Esophagus muscularis mucosa (tissue), 4 donors: ENCODE measurements at regions not wholly inside any gene's neighbourhood (a gene's known extent, or its start where the extent isn't known, plus 50 kb on each side); places are given as distances from the start of the nearest gene placed in this dataset.
"Not testable (repeated sequence)": the region's sequence is repeated elsewhere in the genome, so short reads cannot be mapped to it uniquely, and the experiment has no call there.

ENCODE experiments used
- DNase-seq: peaks from one replicate; pipeline ENCODE4 v3.0.0-alpha.2; 2017; ENCODE audit errors: extremely low spot score
- H3K27ac ChIP-seq, 4 donors: fragments of 200-600 bp; sonication (generic); replicated peaks in 1 of 4; 1 replicate in 3 of 4; 2 replicates in 1 of 4; pipeline ENCODE4 v1.5.1; 2016 to 2019; ENCODE audit warnings: mild to moderate bottlenecking in 1 of 4
- H3K27me3 ChIP-seq, 4 donors: fragments of 200-600 bp; sonication (generic); one replicate each; pipeline versions ENCODE4 v1.5.1 to v1.6.0; 2016 to 2019
- H3K36me3 ChIP-seq, 4 donors: fragments of 200-600 bp; sonication (generic); one replicate each; pipeline ENCODE4 v1.5.1; 2016 to 2019
- H3K4me1 ChIP-seq, 4 donors: fragments of 200-600 bp; sonication (generic); one replicate each; pipeline ENCODE4 v1.5.1; 2016 to 2019
- H3K4me3 ChIP-seq, 4 donors: fragments of 200-600 bp; sonication (generic); 1 replicate in 2 of 4; 2 replicates in 2 of 4; pipeline ENCODE4 v1.5.1; 2016 to 2019; ENCODE audit warnings: mild to moderate bottlenecking in 4 of 4, moderate library complexity in 1 of 4
- H3K9me3 ChIP-seq, 4 donors: fragments of 200-600 bp; sonication (generic); 1 replicate in 3 of 4; 2 replicates in 1 of 4; pipeline ENCODE4 v1.5.1; 2016 to 2019
- EP300 ChIP-seq: sonication (generic); formaldehyde crosslinking; IDR thresholded peaks from one replicate; pipeline ENCODE4 v1.6.1; 2017; ENCODE audit warnings: antibody characterized with exemption
- POLR2A ChIP-seq: fragments of 450-650 bp; IDR thresholded peaks from one replicate; pipeline ENCODE4 v1.6.1; 2017; ENCODE audit warnings: antibody characterized with exemption, moderate library complexity, mild to moderate bottlenecking, low read depth
- POLR2AphosphoS5 ChIP-seq, 2 donors: sonication (generic); formaldehyde crosslinking; IDR thresholded peaks; one replicate each; pipeline ENCODE4 v1.6.1; 2017; ENCODE audit warnings: antibody characterized with exemption in 2 of 2
- WGBS: methylation state at CpG from one replicate; pipeline ENCODE4 v1.1.5; 2018; 5-methylcytosine and 5-hydroxymethylcytosine counted together
- intact Hi-C: fragments of 100-400 bp; cut with DNase I; formaldehyde crosslinking; loops from one replicate; pipeline ENCODE4 v1.15.1; 2023
- TF ChIP-seq, protein P1 (sequence below), 3 experiments: fragments of 200-600 bp in 2 of 3; fragments of 450-650 bp in 1 of 3; sonication (generic) in 2 of 3; IDR thresholded peaks; one replicate each; pipeline ENCODE4 v1.5.1; 2017 to 2019; ENCODE audit warnings: antibody characterized with exemption in 3 of 3, mild to moderate bottlenecking in 2 of 3, moderate library complexity in 1 of 3

DNA sequence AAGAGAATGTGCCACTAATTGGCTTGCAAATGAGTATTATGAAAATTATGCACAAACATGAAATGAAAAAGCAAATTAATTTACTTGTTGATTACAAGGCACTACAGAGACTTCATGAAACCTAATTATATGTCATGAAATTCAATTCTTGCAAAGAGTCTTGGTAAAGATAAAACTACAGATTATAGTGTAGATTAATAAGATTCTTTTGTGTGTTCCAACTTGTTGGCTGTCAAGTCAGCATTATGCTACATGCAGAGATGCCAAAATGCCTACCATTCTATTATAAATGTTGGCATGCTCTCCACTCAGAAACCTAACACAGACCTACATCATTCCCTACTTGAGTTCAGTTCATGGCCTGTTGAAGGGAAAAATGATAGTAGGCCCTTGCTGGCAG lies 97.2 kb upstream of the KITLG start:
- intact Hi-C loops = no loop called here
- H3K27me3 ChIP-seq = no peaks in the 10 kb centered on the region
- TF ChIP-seq, protein P1, sequence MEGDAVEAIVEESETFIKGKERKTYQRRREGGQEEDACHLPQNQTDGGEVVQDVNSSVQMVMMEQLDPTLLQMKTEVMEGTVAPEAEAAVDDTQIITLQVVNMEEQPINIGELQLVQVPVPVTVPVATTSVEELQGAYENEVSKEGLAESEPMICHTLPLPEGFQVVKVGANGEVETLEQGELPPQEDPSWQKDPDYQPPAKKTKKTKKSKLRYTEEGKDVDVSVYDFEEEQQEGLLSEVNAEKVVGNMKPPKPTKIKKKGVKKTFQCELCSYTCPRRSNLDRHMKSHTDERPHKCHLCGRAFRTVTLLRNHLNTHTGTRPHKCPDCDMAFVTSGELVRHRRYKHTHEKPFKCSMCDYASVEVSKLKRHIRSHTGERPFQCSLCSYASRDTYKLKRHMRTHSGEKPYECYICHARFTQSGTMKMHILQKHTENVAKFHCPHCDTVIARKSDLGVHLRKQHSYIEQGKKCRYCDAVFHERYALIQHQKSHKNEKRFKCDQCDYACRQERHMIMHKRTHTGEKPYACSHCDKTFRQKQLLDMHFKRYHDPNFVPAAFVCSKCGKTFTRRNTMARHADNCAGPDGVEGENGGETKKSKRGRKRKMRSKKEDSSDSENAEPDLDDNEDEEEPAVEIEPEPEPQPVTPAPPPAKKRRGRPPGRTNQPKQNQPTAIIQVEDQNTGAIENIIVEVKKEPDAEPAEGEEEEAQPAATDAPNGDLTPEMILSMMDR (IDR thresholded peaks at IDR 0.05) = no peak
- TF ChIP-seq EP300 = no peak
- no peak for TF ChIP-seq POLR2A
- TF ChIP-seq POLR2AphosphoS5 (IDR thresholded peaks at IDR 0.05) = no peak
- no peaks in the 10 kb centered on the region for H3K9me3 ChIP-seq
- H3K4me3 ChIP-seq = no peak overlapping the region
- H3K36me3 ChIP-seq = no peaks in the 10 kb centered on the region
- H3K27ac ChIP-seq = no peak overlapping the region
- H3K4me1 ChIP-seq = peaks cover 0 to 2% (median 0%) of the 10 kb centered on the region in 4 donors
- no peak for DNase-seq

DNA sequence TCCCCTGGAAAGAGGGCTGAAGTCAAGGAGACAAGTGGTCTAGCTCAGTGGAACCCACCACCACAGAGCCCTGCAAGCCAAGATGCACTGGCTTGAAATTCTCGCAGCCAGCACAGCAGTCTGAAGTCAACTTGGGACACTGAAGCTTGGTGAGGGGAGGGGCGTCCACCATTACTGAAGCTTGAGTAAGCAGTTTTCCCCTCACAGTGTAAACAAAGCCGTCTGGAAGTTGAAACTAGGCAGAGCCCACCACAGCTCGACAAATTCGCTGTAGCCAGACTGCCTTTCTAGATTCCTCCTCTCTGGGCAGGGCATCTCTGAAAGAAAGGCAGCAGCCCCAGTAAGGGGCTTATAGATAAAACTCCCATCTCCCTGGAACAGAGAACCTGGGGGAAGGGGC lies 87.3 kb upstream of the KITLG start:
- H3K36me3 ChIP-seq, intact Hi-C loops, H3K9me3 ChIP-seq, H3K27me3 ChIP-seq, DNase-seq, H3K4me3 ChIP-seq, H3K4me1 ChIP-seq, H3K27ac ChIP-seq: not testable (repeated sequence)
- 76% methylated on average over 5 of the region's 5 CpGs for WGBS

DNA sequence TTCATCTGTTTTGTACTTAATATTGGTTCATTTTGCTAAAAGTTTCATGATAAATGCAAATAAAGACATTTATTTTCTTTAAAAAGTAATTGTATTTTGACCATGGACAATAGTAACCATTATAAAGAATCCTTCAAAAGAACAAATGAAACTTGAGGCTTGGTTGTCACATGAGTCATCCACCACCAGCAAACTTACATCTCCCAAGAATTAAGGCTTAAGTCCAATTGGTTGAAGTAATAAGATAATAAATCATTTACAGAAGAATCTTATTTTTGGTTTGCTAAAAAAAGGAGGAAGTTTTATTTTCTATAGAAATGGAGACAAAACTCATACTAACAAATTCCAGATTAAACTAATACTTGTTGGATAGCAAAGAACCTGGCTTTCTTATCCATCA lies 84.8 kb upstream of the KITLG start:
- Histone ChIP-seq H3K4me3 (no peak overlapping the region), H3K36me3 (no peaks in the 10 kb centered on the region), H3K27ac (no peak overlapping the region), H3K9me3 (no peaks in the 10 kb centered on the region), H3K4me1 (no peaks in the 10 kb centered on the region), H3K27me3 (no peaks in the 10 kb centered on the region)
- intact Hi-C loops = no loop called here
- DNase-seq = no peak
- no peak for TF ChIP-seq POLR2AphosphoS5 (IDR thresholded peaks at IDR 0.05)
- TF ChIP-seq EP300 = no peak
- TF ChIP-seq, protein P1 (IDR thresholded peaks at IDR 0.05) = no peak
- no peak for TF ChIP-seq POLR2A

DNA sequence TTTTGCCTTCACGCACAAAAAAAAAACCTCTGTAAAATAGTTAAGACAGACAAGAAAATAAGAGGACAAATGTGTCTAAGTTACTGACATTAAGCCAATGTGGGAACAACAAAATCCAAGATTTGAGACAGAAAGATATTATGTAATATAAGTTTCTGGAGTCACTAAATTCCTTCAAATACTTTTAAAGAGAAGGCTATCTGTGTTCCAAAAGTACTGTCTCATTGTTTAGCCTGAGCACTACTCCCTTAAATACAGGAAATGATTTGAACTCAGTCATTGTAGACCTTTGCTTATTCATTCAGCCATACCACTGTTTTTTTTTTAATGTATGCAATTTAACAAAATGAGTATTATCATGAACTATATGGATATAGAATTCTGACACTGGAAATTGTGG lies 82.7 kb upstream of the KITLG start:
- H3K27ac ChIP-seq = no peak overlapping the region
- intact Hi-C loops = no loop called here

DNA sequence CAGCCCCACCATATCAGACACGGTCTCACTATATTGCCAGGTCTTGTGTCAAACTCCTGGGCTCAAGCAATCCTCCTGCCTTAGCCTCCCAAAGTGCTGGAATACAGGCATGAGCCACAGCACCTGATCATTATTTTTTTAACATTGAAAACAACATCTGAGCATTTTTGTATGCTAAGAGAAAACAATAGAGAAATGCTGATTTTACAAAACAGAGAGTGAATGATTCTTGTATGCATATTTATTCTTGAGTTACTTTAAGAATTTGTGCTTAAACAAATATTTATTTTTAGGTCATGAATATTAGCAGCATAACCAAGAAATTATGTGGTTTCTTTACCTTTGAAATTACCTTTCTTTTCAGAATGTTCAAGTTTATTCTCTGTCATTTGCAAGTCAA lies 81.8 kb upstream of the KITLG start:
- intact Hi-C loops = no loop called here
- H3K27me3 ChIP-seq = no peaks in the 10 kb centered on the region
- H3K4me3 ChIP-seq = no peak overlapping the region
- no peak for TF ChIP-seq EP300
- TF ChIP-seq, protein P1 (IDR thresholded peaks at IDR 0.05) = no peak
- TF ChIP-seq POLR2AphosphoS5 (IDR thresholded peaks at IDR 0.05) = no peak
- no peak overlapping the region for H3K27ac ChIP-seq
- 92% methylated on average over 1 of the region's 1 CpG for whole genome bisulfite sequencing
- peaks cover 0 to 17% (median 13%) of the 10 kb centered on the region in 4 donors for H3K4me1 ChIP-seq
- H3K36me3 ChIP-seq = no peaks in the 10 kb centered on the region
- H3K9me3 ChIP-seq = no peaks in the 10 kb centered on the region
- no peak for DNase-seq

More for the DNA sequence above, 82.7 kb upstream of the KITLG start:
- no peak overlapping the region for H3K4me3 ChIP-seq
- H3K9me3 ChIP-seq = no peaks in the 10 kb centered on the region
- no peaks in the 10 kb centered on the region for H3K36me3 ChIP-seq
- 83% methylated on average over 1 of the region's 1 CpG for WGBS
- no peak for DNase-seq
- TF ChIP-seq EP300 (no peak), POLR2A (no peak)
- TF ChIP-seq, protein P1 (IDR thresholded peaks at IDR 0.05) = no peak
- H3K27me3 ChIP-seq = no peaks in the 10 kb centered on the region
- H3K4me1 ChIP-seq = peaks cover 0 to 10% (median 10%) of the 10 kb centered on the region in 4 donors
